ENCODE measurements at regions not wholly inside any gene's neighbourhood (a gene's known extent, or its start where the extent isn't known, plus 50 kb on each side); places are given as distances from the start of the nearest gene placed in this dataset.

DNA sequence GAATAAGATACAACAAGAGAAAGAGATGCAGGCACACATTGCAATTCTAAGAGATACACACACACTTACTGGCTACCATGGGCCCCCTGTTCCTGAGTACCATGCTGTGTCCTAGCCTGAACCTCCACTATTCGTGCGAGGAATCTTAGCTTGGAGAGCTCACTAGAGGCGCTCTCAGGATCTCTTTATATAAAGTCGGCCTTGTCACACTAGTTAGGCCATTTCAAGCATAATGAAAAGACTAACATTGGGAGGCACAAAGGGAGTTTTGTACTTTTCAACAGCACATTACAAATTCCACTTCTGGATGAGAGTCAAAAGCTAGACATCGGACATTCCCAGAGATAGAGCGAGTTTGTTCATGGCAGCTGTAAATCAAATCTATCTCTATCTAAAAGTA is 365.2 kb downstream of the DSEL start:
- TF ChIP-seq, protein P1, sequence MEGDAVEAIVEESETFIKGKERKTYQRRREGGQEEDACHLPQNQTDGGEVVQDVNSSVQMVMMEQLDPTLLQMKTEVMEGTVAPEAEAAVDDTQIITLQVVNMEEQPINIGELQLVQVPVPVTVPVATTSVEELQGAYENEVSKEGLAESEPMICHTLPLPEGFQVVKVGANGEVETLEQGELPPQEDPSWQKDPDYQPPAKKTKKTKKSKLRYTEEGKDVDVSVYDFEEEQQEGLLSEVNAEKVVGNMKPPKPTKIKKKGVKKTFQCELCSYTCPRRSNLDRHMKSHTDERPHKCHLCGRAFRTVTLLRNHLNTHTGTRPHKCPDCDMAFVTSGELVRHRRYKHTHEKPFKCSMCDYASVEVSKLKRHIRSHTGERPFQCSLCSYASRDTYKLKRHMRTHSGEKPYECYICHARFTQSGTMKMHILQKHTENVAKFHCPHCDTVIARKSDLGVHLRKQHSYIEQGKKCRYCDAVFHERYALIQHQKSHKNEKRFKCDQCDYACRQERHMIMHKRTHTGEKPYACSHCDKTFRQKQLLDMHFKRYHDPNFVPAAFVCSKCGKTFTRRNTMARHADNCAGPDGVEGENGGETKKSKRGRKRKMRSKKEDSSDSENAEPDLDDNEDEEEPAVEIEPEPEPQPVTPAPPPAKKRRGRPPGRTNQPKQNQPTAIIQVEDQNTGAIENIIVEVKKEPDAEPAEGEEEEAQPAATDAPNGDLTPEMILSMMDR (IDR thresholded peaks at IDR 0.05; ENCODE audit: insufficient read depth, low read length, poor library complexity, severe bottlenecking) = no peak
- TF ChIP-seq EZH2phosphoT487 (conservative IDR thresholded peaks at IDR 0.05; ENCODE audit: low read length) = no peak

Data from SU-DHL-6 (cell line).